GM21786 (cell line): ENCODE measurements at regions not wholly inside any gene's neighbourhood (a gene's known extent, or its start where the extent isn't known, plus 50 kb on each side); places are given as distances from the start of the nearest gene placed in this dataset.
"Not testable (repeated sequence)": the region's sequence is repeated elsewhere in the genome, so short reads cannot be mapped to it uniquely, and the experiment has no call there.

Source experiments
- ATAC-seq: cut with Tn5 transposase; IDR thresholded peaks from one replicate; pipeline ENCODE4 v1.9.1; 2021; ENCODE audit not compliant: unreplicated experiment

GRCh38 chr3:153221748-153222162, 59.7 kb downstream of the RAP2B start:
- ATAC-seq = peak; percentile 98

- not testable (repeated sequence) for ATAC-seq
Observed at GRCh38 chr3:153226877-153227276, 64.9 kb downstream of the RAP2B start.

- ATAC-seq = not testable (repeated sequence)
Observed at GRCh38 chr3:153230427-153230826, 68.4 kb downstream of the RAP2B start.

DNA sequence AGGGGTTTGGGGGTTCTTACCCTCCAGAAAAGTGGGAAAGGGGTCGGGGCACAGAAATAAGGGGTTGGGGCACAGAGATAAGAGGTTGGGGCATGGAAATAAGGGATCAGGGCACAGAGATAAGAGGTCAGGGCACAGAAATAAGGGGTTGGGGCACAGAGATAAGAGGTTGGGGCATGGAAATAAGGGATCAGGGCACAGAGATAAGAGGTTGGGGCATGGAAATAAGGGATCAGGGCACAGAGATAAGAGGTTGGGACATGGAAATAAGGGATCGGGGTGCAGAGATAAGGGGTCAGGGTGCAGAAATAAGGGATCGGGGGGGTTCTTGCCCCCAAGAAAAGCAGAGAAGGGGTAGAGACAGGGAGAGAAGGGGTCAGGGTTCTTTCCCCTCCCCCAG, 69.2 kb downstream of the RAP2B start:
- not testable (repeated sequence) for ATAC-seq

GRCh38 chr3:153232050-153232752, 70.2 kb downstream of the RAP2B start:
- ATAC-seq = not testable (repeated sequence)

DNA sequence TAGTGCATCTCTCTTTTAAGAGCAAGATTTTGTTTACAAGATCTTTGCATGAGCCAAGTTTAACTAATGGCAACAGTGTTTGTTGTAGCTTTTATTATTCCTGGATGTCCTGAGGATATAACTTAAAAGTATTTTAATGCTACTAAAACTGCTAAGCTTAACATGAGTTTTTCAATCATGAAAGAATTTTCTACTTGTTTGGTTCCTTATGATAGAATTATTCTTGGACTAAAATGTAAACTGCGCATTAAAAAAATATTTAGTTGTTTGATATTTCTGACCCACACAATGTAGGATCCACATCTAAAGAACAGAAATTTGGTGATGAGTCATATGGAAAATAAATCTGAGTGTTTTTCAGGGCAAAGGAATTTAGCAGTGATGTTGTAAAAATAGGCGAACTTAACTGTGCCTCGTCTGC, 70.8 kb downstream of the RAP2B start:
- no peak for ATAC-seq

GRCh38 chr3:153233986-153234385, 72.0 kb downstream of the RAP2B start:
- ATAC-seq = no peak

GRCh38 chr3:153242896-153243295, 80.9 kb downstream of the RAP2B start:
- ATAC-seq = no peak

- ATAC-seq = no peak
Observed at GRCh38 chr3:153244961-153245360, 82.9 kb downstream of the RAP2B start.

- ATAC-seq = no peak
Observed at GRCh38 chr3:153245661-153246060, 83.6 kb downstream of the RAP2B start.

DNA sequence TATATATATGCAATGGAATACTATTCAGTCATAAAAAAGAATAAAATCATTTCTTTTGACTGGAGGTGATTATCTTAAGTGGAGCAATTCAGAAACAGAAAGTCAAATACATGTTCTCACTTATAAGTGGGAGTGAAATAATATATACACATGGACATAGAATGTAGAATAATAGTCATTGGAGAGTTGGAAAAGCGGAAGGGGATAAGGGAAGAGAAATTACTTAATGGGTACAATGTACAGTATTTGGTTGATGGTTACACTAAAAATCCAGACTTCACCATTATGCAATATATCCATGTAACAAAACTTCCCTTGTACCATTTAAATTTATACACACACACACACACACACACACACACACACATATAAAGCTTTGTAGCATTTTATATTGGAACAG, 84.3 kb downstream of the RAP2B start:
- no peak for ATAC-seq

- no peak for ATAC-seq
Observed at GRCh38 chr3:153246806-153247205, 84.8 kb downstream of the RAP2B start.

DNA sequence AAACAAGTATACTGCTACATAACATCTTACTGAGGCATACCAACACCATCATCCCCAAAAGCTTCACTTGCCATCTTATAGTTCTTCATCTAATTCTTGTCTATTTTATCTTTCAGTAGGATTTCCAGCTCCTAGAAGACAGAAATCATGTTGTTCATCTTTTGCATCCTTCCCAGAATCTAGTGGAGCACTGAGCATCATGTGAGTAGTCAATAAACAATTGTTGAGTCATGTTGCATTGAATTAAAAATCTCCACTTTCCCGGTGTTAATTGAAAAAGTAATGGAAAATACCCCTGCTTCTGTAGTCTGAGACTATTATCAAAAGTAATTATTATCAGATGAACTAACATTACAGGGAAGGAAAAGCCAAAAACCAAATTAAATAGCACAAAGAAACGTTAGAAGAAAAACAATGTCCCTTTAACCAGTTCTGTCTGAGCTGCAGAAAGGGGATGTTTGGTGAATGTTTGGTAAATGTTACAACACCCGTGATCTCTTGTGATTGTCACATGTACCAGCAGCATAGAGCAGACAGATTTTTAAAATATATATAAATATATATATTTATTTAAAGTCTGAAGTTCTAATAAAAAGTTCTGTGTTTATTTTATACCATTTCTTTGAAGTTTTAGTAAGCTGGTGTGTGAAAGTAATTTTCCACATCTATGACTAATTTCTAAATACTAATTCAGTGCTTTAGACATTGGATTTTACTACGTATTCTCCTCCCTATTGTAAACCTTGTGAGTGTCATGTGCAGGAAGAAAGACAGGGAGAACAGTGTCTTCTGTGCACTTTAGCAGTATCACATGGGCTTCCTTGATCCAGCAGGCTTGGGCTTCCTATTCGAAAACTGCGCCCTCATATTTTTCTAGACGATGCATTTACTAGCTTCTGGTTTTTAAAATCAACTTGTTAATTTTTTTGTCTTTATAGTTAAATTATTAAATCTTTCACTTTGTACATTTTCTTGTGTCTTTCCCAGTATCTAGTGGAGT, 85.6 kb downstream of the RAP2B start:
- ATAC-seq = no peak

GRCh38 chr3:153248835-153249234, 86.8 kb downstream of the RAP2B start:
- not testable (repeated sequence) for ATAC-seq

GRCh38 chr3:153249906-153250305, 87.9 kb downstream of the RAP2B start:
- no peak for ATAC-seq

DNA sequence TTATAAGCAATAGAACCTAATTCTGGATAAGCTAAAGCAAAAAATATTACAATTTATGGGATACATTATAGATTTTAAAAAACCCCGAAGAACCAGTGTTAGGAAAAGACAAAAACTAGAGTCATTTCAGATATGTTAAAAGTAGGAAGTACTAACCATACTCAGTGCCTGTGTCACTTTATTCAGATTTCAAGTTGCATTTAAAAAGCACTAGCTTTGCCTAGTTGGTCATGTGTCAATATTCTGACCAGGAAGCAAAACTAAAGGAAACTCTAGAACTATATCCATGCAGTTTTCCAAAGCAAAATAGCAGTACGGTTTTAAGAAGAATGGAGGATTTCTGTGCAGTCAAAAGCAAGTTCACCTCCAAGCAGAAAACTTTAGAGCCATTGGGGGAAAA, 88.4 kb downstream of the RAP2B start:
- no peak for ATAC-seq

GRCh38 chr3:153252963-153253362, 90.9 kb downstream of the RAP2B start:
- no peak for ATAC-seq

DNA sequence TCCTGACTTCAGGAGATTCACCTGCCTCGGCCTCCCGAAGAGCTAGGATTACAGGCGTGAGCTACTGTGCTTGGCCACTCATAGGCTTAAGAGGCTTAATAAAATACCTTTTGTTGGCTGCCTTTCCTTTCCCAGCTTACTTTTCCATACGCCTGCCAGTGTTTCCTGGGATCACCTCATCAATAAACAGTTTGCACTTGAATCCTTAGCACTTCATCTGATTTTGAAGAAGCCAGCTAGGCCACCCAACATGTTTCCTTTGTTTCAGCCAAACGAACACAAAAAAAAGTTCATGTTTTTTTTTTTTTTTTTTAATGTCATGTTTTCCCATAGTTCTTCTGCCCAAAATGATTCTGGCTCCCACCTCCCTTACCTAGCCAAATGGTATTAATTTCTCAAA, 92.3 kb downstream of the RAP2B start:
- ATAC-seq = no peak

DNA sequence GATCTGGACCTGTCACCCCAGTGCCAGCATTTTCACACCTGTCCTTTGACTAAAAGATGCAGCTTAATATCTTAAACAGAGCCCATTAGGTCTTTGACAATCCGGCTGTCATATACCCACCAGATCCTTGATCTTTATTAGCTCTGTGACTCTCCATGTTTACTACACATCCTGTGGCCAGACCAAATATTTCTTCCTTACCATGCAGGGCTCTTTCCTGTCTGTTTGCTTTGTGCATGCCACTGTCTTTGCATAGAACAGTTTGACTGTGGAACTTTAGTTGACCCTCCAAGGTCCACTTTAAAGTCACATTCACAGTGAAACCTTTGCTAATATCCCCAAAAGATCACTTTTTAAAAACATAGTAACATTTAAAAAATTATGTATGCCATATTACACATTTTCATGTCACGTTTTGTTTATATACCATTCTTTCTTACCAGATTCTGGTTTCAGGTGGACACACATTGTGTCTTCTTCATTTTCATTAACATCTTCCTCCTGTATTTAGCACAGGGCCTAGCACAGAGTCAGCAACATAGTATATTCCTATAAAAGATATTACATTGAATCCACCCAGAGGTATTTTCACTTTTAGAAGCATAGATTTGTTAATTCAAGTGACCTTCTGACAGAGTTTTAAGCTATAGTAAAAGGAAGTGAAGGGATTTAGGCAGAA, 95.8 kb downstream of the RAP2B start:
- ATAC-seq = no peak

GRCh38 chr3:153259956-153260355, 97.9 kb downstream of the RAP2B start:
- no peak for ATAC-seq

DNA sequence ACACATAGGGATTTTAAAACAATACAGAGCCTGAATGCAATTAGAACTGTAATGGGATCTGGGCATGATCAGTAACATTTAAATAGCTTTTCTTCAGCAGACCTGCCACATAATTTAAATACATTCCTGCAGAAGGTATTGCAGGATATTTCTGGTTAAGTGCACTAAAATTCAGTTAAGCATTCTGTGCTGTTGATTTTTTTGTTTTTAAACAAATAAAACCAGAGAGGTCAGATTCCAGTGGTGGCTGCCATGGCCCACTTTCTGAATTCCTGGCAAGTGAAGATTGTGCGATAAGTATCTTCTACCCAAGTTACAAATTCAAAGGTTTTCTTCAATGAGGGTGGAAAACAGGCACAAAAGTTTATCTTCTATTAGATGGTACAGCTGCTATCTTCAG, 98.7 kb downstream of the RAP2B start:
- no peak for ATAC-seq
